IPS-18c (cell line): ENCODE measurements at regions not wholly inside any gene's neighbourhood (a gene's known extent, or its start where the extent isn't known, plus 50 kb on each side); places are given as distances from the start of the nearest gene placed in this dataset.

Source experiments
- H3K4me3 ChIP-seq: 2 replicates; pipeline ENCODE4 v1.7.0; 2013; ENCODE audit warnings: low read depth, mild to moderate bottlenecking, low read length, moderate library complexity; ENCODE audit not compliant: insufficient read depth
- H3K9me3 ChIP-seq: one replicate; pipeline ENCODE4 v1.6.1; 2013; ENCODE audit warnings: mild to moderate bottlenecking, low read length, moderate library complexity; ENCODE audit not compliant: control insufficient read depth, insufficient read depth

DNA sequence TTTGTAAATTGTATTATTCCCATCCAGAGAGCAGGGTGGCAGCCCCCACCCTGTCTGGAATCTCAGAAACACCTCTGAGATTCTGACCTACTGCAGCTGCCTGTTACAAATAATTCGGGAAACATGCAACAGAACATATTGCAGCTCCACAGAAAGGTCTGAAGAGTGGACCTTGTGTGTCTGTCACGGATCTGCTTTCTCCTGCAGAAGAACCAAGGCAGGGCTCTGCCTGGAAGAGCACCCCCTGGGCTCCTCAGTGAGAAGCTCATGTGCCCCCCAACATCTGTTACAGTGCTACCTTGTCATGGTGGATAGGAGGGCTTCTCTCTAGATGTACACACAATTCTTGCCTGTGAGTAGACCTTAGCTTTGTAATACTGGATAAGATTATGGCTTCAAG, 286.6 kb upstream of the GATB start:
- no peak overlapping the region for H3K4me3 ChIP-seq

DNA sequence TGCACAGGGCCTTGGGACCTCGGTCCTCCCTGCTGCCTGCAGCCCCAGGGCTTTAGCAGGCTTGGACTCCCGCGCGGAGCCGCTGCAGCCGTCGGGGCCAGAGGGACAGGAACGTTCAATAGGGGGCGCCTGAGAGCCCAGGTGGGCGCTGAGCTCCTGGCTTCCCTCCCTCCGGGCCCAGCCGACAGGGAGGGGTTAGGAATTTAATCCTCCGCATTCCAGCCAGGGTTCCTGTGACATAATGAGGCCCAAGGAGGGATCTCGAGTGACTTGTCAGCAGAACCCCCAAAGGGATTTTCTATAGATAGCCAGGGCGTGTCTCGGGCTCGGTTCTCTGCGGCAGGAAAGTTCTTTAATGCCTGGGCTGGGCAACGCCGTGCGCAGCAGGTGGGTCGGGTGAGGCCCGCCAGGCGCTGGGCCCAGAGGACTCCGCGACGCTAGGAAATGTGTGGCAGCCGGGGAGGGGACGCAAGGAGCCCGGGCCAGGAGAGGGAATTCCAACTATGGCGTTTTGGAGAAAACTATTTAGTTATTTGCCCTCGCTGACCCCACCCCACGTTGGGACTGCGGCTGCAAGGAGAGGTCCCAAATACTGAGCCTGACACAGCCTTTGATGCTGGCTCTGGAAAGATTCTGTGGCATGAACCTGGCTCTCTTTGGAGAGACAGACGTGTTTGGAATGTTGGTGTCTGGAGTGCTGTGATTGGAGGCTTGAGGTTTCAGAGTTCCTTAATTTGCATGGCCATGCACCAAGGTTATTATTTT, 285.2 kb upstream of the GATB start:
- H3K4me3 ChIP-seq, result peak overlapping the region; percentile 43

More for the DNA sequence above, 286.6 kb upstream of the GATB start:
- no peaks in the 10 kb centered on the region for H3K9me3 ChIP-seq

DNA sequence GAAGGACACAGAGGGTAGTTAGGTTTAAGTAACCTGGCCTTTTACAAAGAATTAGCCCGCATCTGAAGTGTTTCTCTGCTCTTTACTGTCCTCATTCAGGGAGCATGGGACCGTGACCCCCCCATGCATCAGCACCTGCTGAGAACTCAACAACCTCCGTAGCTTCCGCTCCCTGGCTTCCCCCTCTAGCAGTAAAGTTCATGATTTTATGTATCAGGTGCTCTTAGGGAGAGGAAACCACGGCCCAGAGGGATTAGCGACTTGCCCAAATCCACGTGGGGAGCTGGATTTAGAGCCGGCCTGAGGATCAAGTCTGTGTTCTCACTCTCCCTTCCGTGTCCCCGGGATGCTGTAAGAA, 284.6 kb upstream of the GATB start:
- peak overlapping the region; percentile 43; the same call in 1 of the 2 replicates for H3K4me3 ChIP-seq
- H3K9me3 ChIP-seq, result no peaks in the 10 kb centered on the region

More for the DNA sequence above, 285.2 kb upstream of the GATB start:
- no peaks in the 10 kb centered on the region for H3K9me3 ChIP-seq

DNA sequence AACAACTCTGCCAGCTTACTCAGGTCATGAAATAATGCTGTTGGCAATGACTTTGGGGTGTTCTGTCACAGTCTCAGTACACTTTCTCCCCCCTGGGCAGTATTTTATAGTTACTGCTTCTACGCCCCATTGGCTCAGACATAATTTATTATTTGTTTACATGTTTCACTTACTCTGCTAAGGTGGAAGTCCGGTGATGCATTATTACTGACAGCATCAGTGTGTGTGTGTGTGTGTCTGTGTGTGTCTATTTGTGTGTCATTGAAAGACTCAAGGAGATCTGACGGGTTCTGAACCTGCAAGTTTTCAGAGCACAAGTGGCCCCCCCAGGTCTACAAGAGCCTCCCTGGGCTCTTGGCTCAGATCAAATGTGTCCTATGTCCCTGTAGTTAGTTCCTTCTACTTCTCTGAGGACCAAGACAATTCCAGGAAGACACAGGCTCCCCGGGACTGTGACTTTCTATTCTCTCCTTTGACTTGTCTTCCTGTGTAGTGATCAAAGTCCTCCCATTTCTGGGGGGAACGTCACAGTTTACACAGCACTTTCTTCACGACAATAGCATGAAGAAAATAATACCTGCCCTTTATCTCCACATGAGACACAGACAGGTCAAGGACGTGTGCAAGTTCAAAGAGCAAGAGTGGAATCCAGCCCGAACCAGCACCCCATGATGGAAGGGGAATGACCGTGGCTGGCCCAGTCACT, 283.7 kb upstream of the GATB start:
- H3K4me3 ChIP-seq, result no peak overlapping the region

DNA sequence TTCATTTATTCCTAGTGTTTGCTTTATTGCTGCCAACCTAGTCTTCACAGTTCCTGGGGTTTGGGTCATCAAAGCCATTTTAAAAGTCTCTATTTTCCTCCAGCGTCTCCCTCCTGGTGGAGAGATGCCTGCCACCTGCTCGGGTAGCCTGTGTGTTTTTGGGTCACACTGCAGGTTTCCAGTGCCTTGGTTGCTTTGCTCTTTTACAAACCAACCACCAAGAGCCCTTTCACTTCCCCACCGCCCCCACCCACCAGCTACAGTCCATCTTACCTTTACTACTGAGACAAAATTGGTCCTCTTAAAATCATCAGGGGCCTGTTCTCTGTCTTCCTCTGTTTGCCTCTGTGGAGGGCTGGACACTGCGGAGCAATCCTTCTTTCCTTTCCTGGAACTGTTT, 280.5 kb upstream of the GATB start:
- Histone ChIP-seq H3K9me3 (no peaks in the 10 kb centered on the region), H3K4me3 (no peak overlapping the region)

More for the DNA sequence above, 283.7 kb upstream of the GATB start:
- no peaks in the 10 kb centered on the region for H3K9me3 ChIP-seq

DNA sequence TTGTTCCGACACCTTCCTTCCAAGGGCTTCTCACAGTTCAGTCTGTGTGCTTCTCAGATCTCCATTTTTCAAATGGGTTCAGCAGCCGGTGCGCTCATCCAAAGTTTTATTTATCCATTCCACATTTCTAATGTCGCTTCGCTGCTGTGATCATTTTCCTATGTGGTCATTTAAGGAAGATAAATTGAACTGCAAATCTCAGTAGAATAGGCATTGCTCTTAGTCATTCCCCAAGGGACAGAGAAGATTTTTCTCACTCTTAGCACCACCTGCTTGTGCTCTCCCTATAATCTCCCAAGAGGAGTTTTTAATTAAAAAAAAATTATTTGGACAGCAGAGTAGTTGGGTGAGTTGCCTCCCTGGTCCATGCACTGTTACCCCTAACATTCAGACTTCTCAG, 278.9 kb upstream of the GATB start:
- H3K9me3 ChIP-seq, result no peaks in the 10 kb centered on the region
- no peak overlapping the region for H3K4me3 ChIP-seq

DNA sequence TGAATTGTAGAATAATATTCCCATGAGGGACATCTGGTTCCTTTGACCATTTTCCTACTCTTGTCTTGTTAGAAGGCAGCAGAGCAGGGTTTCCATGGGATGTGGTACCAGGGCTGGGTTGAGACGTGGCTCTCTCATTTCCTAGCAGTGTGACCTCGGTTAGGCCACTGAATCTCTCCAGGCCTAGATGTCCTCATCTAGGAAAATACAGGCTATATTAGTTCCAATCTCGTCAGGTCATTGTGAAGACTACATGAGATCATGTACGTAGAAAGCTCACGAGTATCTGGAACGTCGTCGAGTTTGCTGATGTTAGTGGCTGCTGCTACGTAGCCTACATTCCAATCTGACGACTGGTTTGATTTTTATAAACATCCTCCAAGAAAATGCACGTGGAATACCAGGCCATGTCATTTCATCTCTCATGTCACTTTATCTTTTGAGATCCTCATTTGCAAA, 278.2 kb upstream of the GATB start:
- H3K4me3 ChIP-seq, result no peak overlapping the region
- no peaks in the 10 kb centered on the region for H3K9me3 ChIP-seq

DNA sequence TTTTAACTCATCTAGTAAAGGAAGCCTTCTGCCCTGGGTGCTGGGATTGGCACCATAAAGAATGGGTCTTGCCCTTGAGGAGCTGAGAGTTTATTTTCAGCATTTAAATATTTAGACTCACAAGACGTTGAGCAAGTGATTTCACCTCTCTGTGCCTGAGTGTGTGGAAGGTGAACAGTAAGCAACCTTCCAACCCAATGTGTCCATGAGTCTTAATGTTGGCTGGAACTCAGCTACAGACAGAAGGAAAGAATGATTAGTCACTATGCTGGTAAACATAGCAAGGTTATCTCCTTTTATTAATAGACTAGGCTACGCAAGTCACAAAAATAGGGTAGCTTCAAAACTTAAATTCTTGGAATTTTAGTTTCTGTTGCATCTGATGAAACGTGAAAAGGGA, 277.4 kb upstream of the GATB start:
- H3K9me3 ChIP-seq, result no peaks in the 10 kb centered on the region
- no peak overlapping the region for H3K4me3 ChIP-seq

DNA sequence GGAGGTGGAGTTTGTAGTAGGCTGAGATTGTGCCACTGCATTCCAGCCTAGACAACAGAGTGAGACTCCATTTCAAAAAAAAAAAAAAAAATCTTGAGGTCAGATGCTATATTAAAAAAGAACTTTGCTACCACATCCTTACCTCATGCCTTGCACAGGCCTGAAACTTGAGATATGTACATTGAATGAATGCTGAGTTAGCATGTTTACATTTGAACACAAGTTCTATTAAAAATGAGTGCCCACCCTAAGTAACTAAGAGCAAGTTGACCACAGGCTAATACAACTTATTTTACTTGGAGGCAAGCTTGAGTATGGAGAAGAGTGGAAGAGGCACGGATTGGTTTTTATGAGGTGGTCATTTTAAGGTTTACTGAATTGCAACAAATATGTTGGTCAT, 276.6 kb upstream of the GATB start:
- no peak overlapping the region for H3K4me3 ChIP-seq
- no peaks in the 10 kb centered on the region for H3K9me3 ChIP-seq

DNA sequence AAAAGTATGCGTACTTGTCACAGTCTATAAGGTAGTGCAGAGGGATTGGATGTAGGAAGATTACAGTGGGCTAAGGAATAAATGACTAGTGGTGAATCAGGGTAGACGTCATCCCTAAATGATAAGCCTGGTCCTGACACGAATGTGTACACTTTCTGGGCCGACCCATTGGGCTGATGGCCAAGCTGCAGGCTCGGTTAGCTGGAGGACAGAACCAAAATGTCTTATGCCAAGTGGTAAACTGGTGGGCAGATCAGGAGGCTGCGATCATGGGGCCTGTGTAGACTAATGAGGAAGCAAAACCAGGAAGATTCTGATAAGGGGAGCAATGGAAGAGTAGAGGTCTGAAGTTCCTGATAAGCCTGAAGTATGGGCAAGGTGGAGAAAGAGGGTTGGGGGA, 272.8 kb upstream of the GATB start:
- no peak overlapping the region for H3K4me3 ChIP-seq
- H3K9me3 ChIP-seq, result no peaks in the 10 kb centered on the region

DNA sequence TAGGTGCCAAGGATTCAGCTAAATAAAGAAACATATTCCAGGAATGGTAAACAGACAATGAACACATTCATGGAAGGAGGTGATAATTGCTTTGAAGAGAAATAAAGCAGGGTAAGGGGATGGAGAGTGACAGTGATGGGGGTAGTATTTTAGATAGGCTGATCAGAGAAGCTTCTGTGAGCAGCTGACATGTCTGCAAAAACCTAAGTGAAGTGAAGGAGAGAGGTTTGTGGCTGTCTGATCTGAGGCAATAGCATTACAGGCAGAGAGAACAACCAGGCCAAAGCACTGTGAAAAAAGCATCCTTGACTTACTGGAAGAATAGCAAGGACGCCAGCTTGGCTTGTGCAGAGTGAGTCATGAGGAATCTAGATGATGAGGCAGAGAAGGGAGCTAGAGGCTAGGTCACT, 271.9 kb upstream of the GATB start:
- Histone ChIP-seq H3K4me3 (no peak overlapping the region), H3K9me3 (no peaks in the 10 kb centered on the region)

DNA sequence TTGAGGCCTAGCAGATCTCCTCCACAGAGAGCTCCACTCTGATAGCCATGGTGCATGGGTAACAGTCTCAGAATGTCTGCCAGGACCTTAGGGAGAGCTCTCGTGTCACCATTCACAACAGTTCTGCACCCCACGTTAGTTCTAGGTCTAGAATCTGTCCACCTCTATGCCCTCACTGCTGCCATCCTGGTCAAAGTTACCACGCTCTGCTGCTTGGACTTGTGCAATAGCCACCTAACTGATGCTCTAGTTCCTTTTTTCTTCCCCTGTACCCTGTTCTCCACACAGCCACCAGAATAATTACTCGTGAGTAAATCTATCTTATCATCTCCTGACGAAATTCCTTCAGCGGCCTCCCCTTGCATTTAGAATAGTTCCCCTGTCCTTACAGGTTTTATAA, 268.8 kb upstream of the GATB start:
- H3K9me3 ChIP-seq, result no peaks in the 10 kb centered on the region
- no peak overlapping the region for H3K4me3 ChIP-seq

DNA sequence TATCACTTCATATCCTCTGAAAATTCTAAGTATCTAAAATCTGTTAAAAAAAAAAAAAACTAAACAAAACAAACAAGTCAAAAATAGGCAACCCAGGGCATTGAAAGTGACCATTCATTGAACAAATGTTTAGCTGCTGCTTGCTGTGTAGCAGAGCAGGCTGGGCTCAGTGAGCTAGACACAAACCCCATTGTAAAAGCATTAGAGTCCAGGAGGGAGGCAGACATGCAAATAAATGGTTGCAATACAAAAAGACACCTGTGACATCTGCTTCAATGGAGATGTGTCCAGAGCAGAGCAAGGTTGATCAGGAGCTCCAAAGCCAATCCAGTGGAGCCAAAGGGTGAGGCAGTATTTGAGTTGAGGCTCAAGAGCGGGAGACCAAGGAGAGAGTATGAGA, 267.3 kb upstream of the GATB start:
- Histone ChIP-seq H3K9me3 (no peaks in the 10 kb centered on the region), H3K4me3 (no peak overlapping the region)

DNA sequence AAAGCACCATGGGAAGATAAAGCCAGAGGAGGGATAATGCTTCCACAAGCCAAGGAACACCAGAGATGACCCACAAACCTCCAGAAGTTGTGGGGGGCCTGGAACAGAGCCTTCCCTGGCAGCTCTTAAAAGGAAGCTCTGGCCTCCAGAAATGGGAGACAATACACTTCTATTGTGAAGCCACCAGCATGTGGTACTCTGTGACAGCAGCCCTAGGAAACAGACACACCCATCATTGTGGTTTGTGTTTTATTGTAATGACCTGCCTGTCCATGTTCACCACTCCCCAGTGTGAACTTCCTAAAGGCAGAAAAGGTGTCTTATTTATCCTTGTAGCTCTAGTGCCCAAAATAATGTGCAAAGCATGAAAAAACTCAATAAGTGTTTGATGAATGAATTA, 264.1 kb upstream of the GATB start:
- no peaks in the 10 kb centered on the region for H3K9me3 ChIP-seq

DNA sequence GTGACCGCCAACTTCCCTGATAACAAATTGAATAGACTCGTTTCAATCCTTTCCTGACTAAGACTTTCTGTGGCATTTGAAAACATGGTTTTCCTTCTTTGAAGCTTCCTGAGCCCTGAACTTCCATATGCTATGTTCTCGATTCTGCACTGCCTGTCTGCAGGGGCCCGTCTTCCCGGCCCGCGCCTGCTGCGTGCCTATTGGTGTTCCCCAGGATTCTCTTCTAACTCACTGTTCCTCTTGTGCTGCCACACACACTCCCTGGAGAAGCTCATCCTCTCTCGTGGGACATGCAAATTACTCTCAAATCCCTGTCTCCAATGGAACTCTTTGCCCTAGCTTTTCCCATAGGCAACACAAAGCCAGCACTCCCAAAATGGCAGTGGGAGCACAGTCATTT, 262.9 kb upstream of the GATB start:
- Histone ChIP-seq H3K4me3 (no peak overlapping the region), H3K9me3 (no peaks in the 10 kb centered on the region)

More for the DNA sequence above, 264.1 kb upstream of the GATB start:
- no peak overlapping the region for H3K4me3 ChIP-seq

DNA sequence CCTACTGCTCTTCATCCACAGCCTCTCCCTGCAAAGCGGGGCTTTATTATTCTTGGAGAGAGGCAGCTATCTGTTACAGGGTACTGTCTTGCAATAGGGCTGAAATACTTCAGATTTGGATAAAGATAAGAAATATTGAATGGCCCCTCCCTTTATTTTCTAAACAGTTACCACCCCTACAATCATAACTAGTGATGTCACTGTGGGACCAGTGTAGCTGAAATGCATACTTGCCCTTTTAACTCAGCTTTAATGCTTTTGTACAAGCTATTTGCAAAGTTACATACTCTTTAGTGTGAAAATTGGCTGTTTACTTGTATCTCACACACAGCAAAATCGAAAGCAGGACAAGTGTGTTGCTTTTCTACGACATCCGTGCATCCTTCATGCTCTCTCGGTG, 261.7 kb upstream of the GATB start:
- Histone ChIP-seq H3K9me3 (no peaks in the 10 kb centered on the region), H3K4me3 (no peak overlapping the region)

DNA sequence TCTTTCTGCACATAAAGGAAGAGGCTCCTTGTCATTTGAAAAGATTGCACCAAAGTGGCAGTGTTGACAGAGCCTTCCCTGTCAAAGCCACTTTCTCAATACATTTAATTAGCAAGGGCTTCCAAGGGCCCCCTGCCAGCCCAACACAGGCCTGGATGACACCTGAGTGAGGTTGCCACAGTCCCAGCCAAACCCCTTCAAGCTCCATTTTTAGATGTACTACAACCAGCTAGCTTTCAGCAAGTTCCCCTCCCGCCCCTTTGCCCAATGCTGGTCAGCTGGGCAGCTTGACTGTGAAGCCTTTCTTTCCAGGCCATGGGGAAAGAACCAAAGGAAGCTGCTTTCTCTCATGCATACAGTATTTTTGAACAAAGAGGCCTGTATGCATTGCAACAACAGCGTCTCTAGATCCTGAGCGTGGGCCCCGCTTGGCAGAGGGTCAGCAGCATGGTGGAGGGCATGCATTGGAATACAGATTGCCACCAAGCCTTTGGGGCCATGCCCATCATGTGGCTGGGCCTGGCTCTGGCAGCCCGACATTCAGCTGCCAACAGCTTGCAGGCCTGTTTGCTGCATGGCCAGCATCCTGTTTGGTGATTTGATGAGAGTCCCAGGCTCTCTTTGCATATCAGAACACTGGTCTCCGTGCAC, 261.1 kb upstream of the GATB start:
- no peak overlapping the region for H3K4me3 ChIP-seq
- H3K9me3 ChIP-seq, result no peaks in the 10 kb centered on the region

DNA sequence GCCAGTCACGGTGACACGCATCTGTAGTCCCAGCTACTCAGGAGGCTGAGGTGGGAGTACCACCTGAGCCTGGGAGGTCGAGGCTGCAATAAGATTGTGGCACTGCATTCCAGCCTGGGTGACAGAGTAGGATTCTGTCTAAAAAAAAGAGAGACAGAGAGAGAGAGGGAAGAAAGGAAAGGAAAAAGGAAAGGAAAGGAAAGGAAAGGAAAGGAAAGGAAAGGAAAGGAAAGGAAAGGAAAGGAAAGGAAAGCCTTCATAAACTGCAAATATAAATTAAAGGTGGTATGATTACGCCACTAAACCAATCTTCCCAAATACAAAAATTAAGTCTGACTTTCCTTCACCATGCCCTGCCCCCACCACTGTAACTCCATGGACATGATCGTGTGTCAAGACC, 259.3 kb upstream of the GATB start:
- Histone ChIP-seq H3K4me3 (no peak overlapping the region), H3K9me3 (no peaks in the 10 kb centered on the region)
